ENCODE measurements at regions not wholly inside any gene's neighbourhood (a gene's known extent, or its start where the extent isn't known, plus 50 kb on each side); places are given as distances from the start of the nearest gene placed in this dataset.
"Not testable (repeated sequence)": the region's sequence is repeated elsewhere in the genome, so short reads cannot be mapped to it uniquely, and the experiment has no call there.

GRCh38 chr2:87425191-87425590 lies 322.7 kb upstream of the PLGLB2 start:
- not testable (repeated sequence) for TF ChIP-seq MAX (IDR thresholded peaks at IDR 0.05; ENCODE audit: insufficient read depth, insufficient read length); POLR2A (IDR thresholded peaks at IDR 0.05; ENCODE audit: low read depth, low read length); POLR2AphosphoS5 (IDR thresholded peaks at IDR 0.05; ENCODE audit: insufficient read depth, low read depth, low read length); CTCF (IDR thresholded peaks at IDR 0.05; ENCODE audit: extremely low read depth in 1 of 2, insufficient read depth in 1 of 2, low read depth in 1 of 2, low read length in 2 of 2)
